Non-pigmented ciliary epithelial cell (primary cell): ENCODE measurements at regions not wholly inside any gene's neighbourhood (a gene's known extent, or its start where the extent isn't known, plus 50 kb on each side); places are given as distances from the start of the nearest gene placed in this dataset.

Experiments used
- DNase-seq: peaks from one replicate; pipeline ENCODE4 v3.0.0-alpha.2; 2010; ENCODE audit warnings: low read depth

- no peak for DNase-seq
These were observed 367.0 kb downstream of the LPIN1 start for GRCh38 chr2:12113412-12113811.

DNA sequence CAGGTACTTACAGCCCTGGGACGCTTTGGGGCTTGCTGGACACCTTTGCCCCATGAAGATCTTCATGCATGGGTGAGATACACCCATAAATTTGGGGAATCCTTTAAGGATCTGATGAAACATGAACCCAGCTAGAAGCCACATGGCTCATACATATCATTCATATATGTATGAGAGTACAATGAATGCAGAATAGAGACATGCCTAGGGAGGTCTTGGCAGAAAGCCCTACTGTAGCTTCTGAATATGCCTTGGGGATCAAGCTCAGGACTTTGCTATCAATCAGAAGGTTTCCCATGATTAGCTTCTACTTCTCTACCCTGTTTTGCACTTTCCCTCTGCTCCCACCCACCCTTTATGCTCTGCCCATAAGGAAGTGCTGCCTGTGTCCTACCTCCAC is 368.4 kb downstream of the LPIN1 start:
- DNase-seq: no peak

DNA sequence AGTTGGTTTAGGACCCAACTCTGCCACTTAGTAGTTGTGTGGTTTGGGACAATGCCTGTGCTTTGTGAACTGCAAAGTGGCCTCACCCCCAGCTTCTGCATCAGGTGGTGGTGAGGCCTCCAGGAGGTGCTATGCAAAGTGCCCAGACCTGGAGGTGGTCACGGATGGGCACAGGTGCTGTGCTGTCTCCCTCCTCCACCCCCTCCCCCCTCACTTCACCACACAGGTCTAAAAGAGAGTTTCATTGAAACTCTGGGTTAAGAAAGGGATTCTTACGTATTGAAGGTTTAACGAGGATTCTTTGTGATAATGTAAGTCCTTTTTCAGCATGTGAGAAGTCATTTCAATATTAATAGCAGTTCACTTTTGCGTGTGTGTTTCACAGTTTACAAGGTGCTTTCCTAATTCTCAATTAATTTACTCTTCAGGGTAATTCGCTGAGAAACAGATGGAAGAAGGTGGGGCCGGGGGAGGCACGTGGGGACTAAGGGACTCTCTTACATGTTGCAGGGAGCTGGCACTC is 369.9 kb downstream of the LPIN1 start:
- DNase-seq: no peak

DNA sequence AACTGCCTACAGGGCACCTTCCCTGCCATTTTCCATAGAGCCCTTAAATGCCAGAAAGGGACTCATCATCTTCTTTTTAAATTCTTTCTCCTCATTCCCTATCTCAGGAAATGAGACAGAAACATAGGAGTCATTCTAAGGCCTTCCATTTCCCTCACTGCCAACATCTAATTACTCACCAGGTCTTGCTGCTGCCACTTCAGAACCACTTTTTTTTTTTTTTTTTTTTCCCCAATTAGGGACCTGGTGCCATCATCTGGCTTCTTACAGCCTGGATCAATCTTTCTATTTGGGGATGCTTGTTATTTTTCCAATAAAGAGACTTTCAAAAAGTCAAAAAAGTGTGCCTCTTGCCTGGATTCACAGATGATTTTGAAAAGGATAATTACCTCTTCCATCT is 373.4 kb downstream of the LPIN1 start:
- no peak for DNase-seq

- DNase-seq: no peak
These were observed 374.1 kb downstream of the LPIN1 start for GRCh38 chr2:12120281-12121150.

DNA sequence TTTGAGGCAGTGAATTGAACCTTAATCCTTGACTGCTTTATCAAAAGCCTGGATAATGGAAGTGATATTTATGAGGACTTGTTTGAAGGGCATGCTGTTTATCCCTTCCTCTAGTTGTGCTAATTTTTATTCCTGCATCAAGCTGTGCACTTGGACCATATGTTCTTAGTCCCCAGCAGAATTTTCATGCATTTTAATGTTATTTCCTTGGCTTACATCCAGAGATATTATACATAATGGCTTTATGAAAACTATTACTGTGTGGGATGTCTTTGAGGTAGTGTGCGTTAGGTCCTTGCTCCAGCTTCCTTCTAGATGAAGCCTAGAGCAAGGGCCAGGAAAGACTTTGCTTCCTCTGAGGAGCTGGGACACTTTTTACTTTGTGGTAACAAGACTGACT is 378.4 kb downstream of the LPIN1 start:
- no peak for DNase-seq

- no peak for DNase-seq
These were observed 379.9 kb downstream of the LPIN1 start for GRCh38 chr2:12126318-12126717.

DNA sequence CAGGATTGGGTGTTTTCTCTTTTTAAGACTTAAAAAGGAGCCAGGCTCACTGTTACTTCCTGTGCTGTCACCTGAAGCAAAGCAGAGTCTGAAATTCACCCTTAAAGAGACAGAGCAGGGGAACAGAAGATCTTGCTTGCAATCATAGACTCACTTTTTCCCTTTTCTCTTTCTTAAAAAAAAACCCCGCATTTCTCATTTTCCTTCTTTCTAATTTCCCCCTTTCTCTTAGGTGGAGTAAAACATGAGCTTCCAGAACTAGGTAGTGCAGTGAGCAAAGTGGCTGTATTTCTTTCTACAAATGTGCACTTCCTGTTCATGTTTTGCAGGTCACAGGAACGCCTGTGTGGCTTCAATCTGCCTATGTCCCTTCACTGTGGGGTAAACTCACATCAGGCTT is 381.2 kb downstream of the LPIN1 start:
- no peak for DNase-seq

- peak; percentile 51 for DNase-seq
These were observed 385.5 kb downstream of the LPIN1 start for GRCh38 chr2:12131975-12132374.

- no peak for DNase-seq
These were observed 395.3 kb downstream of the LPIN1 start for GRCh38 chr2:12141618-12142258.

DNA sequence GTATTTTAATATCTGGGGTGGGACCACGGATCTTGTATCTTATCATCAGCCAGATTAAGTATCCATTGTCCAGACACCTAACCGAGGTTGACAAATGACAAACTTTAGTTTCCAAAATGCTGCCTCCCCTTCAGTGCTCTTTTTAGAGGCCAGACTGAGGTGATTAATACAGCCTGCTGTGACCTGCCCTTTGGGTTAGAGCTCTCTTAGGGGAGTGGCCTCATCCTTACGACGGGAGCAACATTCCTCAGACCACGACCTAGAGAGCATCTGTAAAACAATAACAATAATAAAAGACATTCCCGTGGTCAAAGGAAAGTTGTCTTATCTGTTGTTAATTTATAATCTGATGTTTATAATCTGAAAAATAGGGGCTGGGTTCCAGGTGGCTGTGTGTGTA is 405.3 kb downstream of the LPIN1 start:
- no peak for DNase-seq

GRCh38 chr2:12152888-12153287 is 406.5 kb downstream of the LPIN1 start:
- DNase-seq: no peak

GRCh38 chr2:12155303-12156051 is 409.0 kb downstream of the LPIN1 start:
- peak; percentile 70 for DNase-seq

DNA sequence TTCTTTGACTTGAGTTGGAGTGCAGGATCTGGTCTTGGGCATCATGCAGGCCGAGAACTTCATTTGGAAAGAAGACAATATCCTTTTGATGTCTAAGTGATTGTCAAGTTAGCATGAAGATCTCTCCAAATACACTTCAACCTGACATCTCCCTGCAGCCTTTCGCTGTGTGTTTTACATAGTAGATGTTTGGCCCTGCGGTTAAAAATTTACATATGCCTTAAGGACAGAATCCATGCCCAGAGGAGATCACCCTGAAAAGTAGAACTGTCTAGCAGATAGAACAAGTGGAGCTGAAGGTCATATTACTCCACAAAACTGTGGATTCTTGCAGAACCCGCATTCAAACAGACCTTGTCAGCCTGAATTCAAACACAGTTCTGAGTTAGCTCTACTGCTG is 409.9 kb downstream of the LPIN1 start:
- DNase-seq: no peak

DNA sequence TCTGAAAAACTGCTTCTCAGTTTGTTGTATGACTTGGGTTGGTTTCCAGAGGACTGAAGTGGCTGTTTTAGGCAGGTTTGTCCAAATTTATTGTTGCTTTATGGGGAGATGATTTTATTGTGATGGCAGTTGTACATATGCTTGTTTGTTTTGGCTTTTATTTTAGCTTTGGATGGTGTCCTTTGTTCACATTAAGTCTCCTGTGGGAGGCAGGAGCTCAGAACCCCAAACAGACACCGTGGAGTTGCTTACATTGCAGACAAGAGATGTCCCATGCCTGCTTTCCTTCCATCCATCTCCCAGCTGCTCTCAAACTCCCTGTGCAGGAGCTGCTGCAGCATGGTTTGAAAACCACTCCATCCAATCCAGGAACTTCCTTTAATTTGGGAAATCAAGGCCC is 414.7 kb downstream of the LPIN1 start:
- DNase-seq: no peak

- DNase-seq: no peak
These were observed 416.1 kb downstream of the LPIN1 start for GRCh38 chr2:12162269-12163247.

- no peak for DNase-seq
These were observed 417.4 kb downstream of the LPIN1 start for GRCh38 chr2:12163866-12164265.

DNA sequence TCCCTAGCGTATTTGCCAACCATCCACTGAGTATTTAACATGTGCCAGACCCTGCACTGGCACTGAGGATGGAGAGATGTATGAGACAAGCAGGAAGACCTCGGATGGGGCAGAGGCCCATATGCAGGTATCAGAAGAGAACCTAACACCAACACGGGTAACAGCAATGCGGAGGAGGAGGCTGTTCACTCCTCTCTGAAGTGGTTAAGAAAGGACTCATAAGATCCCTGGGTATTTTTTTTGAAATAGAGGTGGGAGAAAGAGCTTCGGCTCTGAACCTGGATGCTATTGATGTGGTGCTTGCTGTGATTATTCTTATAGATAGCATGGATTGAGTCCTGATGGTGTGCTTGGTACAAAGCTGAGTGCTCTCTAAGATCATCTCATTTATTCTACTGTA is 418.3 kb downstream of the LPIN1 start:
- DNase-seq: no peak

DNA sequence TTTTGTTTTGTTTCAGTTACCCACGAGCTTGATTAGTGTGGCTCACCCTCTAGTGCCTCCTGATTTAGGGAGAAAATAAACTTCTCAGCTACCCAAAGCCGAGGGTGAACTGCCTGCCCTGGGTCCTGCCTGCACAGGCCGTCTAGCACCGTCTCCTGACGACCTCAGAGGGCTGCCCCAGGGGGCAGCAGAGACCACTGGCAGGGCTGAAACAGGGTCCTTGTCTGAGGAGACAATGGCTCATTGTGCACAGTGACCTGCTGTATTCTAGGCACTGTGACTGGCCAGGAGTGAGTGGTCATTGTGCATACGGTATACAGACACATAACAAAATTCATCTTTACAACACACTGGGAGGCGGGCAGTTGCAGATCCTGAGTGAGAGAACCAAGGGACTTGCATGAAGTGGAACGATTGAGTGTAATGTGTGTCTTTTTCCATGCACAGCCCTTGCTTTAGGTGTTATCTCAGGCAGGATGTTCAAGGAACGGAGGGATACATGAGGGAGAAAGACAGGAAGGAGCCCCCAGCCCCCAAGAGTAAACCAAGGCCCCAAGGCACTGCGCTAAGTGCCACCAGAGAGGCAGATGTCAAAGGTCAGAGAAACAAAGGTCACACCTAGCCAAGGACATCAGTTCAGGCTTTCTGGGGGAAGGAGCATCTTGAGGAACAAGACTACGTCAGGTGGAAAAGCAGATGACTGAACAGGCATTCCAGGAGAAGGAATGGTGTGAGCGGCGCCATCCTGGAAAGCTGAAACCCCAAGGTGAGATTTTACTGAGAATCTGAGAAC is 421.3 kb downstream of the LPIN1 start:
- DNase-seq: no peak

DNA sequence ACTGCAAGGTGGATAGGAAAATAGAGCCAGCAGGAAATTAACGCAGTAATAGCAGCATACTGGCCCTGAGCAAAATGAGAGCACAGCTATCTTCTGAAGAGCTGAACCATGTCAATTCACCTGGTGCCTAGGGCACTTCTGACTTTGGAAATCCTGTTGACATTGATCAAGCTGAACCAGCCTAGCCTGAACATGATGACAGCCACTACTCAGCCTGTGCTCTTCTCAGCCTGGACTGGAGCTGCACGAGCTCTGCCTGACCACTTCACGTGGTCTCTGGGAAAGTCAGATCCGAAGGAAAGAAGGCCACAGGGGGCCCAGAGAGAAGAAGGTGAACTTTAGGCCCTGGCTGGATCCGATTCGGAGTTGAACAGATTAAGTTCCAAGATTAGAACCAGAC is 421.9 kb downstream of the LPIN1 start:
- no peak for DNase-seq
